Choroid plexus epithelial cell (primary cell): ENCODE measurements at regions not wholly inside any gene's neighbourhood (a gene's known extent, or its start where the extent isn't known, plus 50 kb on each side); places are given as distances from the start of the nearest gene placed in this dataset.

Experiments used
- DNase-seq: peaks from one replicate; pipeline ENCODE4 v3.0.0-alpha.2; 2010; ENCODE audit warnings: low read depth
- H3K4me3 ChIP-seq: 2 replicates; pipeline ENCODE4 v1.5.1; 2011; ENCODE audit warnings: low read depth, mild to moderate bottlenecking, control low read depth, low read length, moderate library complexity
- TF ChIP-seq, protein P1 (sequence below): conservative IDR thresholded peaks from 2 replicates; pipeline ENCODE4 v1.5.1; 2011; ENCODE audit warnings: low read depth, mild to moderate bottlenecking, control low read depth, inconsistent platforms, low read length, moderate library complexity

DNA sequence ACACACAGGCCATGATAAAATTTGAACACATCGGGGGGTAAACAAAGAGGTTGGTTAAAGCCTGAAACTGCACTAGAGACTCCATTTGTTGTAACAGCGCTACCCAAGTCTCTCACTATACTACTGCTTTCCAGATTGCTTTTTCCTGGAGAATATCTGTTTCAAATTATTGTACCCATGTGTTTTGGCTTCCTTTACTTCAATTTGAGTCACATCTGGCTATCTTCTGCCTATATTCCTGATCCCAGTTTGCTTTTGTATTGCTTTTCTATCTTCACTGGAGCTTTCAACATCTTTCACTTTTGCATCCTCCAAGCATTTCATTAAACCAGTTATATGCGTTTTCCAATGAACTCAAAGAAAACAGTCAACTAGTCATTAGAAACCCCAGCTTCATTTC is 404.7 kb downstream of the MLLT3 start:
- TF ChIP-seq, protein P1, sequence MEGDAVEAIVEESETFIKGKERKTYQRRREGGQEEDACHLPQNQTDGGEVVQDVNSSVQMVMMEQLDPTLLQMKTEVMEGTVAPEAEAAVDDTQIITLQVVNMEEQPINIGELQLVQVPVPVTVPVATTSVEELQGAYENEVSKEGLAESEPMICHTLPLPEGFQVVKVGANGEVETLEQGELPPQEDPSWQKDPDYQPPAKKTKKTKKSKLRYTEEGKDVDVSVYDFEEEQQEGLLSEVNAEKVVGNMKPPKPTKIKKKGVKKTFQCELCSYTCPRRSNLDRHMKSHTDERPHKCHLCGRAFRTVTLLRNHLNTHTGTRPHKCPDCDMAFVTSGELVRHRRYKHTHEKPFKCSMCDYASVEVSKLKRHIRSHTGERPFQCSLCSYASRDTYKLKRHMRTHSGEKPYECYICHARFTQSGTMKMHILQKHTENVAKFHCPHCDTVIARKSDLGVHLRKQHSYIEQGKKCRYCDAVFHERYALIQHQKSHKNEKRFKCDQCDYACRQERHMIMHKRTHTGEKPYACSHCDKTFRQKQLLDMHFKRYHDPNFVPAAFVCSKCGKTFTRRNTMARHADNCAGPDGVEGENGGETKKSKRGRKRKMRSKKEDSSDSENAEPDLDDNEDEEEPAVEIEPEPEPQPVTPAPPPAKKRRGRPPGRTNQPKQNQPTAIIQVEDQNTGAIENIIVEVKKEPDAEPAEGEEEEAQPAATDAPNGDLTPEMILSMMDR, result no peak
- no peak overlapping the region for H3K4me3 ChIP-seq
- DNase-seq, result no peak

DNA sequence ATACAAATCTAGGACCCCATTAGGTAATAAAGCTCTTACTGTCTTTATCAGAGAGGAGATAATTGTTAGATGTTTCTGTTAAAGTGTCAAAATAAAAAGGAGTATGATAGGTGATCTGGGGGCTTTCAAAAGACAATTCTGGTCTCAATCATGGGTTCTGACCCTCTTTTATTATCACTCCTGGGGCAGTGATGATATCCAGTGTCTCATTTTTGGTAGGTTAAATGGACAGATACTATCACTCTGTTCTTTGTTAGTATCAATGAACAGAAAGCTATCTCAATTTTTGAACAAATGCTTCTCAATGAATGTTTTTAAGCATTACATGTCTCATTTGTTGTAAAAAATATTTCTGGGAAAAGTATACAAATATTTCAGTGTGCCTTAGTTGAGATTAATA is 405.9 kb downstream of the MLLT3 start:
- TF ChIP-seq, protein P1, result no peak
- DNase-seq, result no peak
- no peak overlapping the region for H3K4me3 ChIP-seq

DNA sequence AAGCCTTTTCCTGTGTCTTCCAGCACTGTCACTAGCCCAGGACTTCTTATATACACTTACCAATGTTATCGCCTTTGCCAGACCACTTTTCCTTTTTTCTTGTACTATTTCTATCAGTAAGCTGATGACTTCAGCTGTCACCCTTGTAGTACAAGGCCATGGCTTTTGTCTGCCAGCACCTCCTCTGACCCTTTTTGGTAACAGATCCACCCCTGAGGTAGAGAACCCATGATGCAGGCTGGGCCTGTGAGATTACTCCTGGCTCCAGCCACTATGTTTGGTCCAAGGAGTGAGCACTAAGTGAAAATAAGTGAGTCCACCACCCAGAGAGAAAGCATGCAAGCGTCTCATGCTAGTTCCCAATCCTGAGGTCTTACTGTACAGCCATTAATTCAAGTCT is 406.7 kb downstream of the MLLT3 start:
- TF ChIP-seq, protein P1, result no peak
- no peak for DNase-seq
- H3K4me3 ChIP-seq, result no peak overlapping the region

DNA sequence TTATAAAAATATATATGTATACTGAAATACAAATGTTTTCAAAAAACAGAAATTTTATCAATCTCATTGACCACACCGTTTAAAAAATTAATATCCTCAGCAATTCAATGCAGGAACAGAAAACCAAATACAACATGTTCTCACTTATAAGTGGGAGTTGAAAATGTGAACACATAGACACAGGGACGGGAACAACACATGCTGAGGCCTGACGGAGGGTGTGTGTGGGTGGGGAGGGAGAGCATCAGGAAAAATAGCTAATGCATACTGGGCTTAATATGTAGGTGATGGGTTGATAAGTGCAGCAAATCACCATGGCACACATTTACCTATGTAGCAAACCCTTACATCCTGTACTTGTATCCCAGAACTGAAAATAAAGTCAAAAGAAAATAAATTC is 409.5 kb downstream of the MLLT3 start:
- no peak for DNase-seq
- H3K4me3 ChIP-seq, result no peak overlapping the region
- TF ChIP-seq, protein P1, result no peak

DNA sequence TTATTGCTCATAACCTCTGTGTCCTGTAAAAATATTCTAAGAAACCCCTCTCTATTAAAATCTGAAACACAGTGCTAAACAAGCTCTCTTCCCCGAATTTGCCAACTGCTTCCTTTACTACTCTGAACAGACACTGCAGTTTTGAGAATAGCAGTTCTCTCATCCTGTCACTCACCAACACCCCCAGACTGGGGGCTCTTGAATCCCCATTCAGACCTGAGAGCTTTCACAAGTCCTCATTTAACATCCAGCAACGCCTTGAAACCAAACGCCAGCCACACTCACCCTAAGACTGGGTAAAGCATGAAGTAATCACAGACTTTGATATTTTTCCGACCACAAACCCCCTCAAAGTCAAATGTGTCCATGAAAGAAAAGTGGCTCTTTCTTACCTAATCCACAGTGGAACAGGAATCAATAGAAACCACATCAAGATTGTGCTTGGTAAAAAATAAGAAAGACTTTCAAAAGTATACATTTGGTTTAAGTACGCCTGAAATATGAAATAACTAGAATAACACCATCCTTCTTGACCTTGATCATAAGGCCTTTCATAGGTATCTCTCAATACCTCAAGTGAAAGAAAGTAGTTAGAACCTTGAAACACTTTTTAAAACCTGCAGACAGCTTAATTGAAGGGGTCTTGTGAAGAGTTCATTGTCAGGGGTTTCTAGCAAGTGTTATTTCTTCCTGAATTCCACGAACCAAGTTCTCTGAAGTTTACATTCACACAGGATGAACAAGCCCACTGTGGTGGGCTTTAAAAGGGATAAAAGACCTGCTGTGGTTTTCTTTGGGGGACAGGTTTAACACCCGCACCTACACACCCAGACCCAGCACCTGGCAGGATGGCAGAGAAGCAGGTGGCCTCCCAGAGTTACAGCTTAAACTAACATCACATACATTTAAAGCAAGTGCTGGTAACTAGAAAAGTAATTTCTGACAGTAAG is 412.6 kb downstream of the MLLT3 start:
- TF ChIP-seq, protein P1, result no peak
- H3K4me3 ChIP-seq, result no peak overlapping the region
- DNase-seq, result no peak

DNA sequence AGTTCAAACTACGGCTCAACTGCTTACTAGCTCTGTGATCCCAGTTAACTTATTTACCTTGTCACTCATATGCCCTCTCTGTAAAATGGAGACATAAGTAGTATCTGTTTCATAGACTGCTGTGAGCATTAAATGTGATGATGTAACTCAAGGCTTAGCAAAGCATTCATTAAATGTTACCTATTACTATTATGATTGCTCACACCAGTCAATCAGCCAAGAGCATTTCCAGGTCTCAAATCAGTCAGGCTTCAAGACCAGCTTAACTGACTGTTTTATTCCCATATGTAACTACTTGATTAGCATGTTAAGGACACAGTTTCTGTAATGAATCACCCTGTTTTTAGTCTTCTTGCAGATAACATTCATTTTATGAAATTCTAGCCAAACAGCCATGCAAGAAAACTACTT is 413.3 kb downstream of the MLLT3 start:
- DNase-seq, result no peak
- TF ChIP-seq, protein P1, result no peak
- no peak overlapping the region for H3K4me3 ChIP-seq

DNA sequence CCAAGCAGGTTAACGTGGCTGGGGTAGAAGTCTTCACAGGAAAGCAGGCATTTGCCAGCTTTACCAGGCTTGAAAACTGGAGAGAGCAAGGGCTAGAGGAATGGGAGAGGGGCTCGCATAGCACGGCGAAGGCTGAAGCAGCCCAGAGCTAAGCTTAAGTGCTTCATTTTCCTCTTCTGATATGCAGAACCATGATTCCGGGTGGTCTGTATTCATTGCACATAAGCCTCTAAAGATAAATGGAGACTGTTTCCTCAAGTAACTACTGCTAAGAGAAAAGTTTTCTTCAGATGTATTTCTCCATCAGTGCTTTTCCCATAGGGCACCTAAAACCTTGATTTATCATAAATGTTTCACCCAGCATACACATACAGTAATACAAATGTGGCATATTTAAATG is 414.1 kb downstream of the MLLT3 start:
- DNase-seq, result no peak
- TF ChIP-seq, protein P1, result no peak
- no peak overlapping the region for H3K4me3 ChIP-seq
